Osteoblast (primary cell): ENCODE measurements at regions not wholly inside any gene's neighbourhood (a gene's known extent, or its start where the extent isn't known, plus 50 kb on each side); places are given as distances from the start of the nearest gene placed in this dataset.

Source experiments
- DNase-seq: peaks from one replicate; pipeline ENCODE4 v3.0.0; 2011; ENCODE audit warnings: low spot score, mixed read lengths; ENCODE audit not compliant: insufficient read length; ENCODE audit errors: missing footprints
- H2AFZ ChIP-seq: 2 replicates; pipeline ENCODE4 v1.6.0; 2011; ENCODE audit warnings: mild to moderate bottlenecking, low read length
- H3K27ac ChIP-seq: 2 replicates; pipeline ENCODE4 v1.5.1; 2011; ENCODE audit warnings: mild to moderate bottlenecking, low read depth, low read length, moderate library complexity
- H3K27me3 ChIP-seq: 2 replicates; pipeline ENCODE4 v1.6.0; 2012; ENCODE audit warnings: mild to moderate bottlenecking, control low read depth, inconsistent platforms, low read length, moderate library complexity; ENCODE audit not compliant: insufficient read depth
- H3K36me3 ChIP-seq: 2 replicates; pipeline ENCODE4 v1.5.1; 2011; ENCODE audit warnings: mild to moderate bottlenecking, low read length, control low read depth, moderate library complexity; ENCODE audit not compliant: insufficient read depth
- H3K4me1 ChIP-seq: 2 replicates; pipeline ENCODE4 v1.5.1; 2011; ENCODE audit warnings: mild to moderate bottlenecking, low read length, control low read depth, moderate library complexity; ENCODE audit not compliant: insufficient read depth
- H3K4me2 ChIP-seq: 2 replicates; pipeline ENCODE4 v1.6.0; 2011; ENCODE audit warnings: mild to moderate bottlenecking, low read length; ENCODE audit not compliant: insufficient read depth
- H3K4me3 ChIP-seq: fragments of 200-600 bp; sonication (generic); 3 replicates; pipeline ENCODE4 v1.5.1; 2012; ENCODE audit warnings: mild to moderate bottlenecking, low read length, inconsistent platforms; ENCODE audit not compliant: insufficient read depth
- H3K79me2 ChIP-seq: 2 replicates; pipeline ENCODE4 v1.6.0; 2012; ENCODE audit warnings: mild to moderate bottlenecking, low read length, control low read depth, inconsistent platforms; ENCODE audit not compliant: insufficient read depth
- H3K9me3 ChIP-seq: 2 replicates; pipeline ENCODE4 v1.5.1; 2011; ENCODE audit warnings: low read depth, low read length, control low read depth
- H4K20me1 ChIP-seq: 2 replicates; pipeline ENCODE4 v1.6.0; 2012; ENCODE audit warnings: mild to moderate bottlenecking, low read length, control low read depth; ENCODE audit not compliant: insufficient read depth
- TF ChIP-seq, protein P1 (sequence below): IDR thresholded peaks from 2 replicates; pipeline ENCODE4 v1.5.1; 2011; ENCODE audit warnings: mild to moderate bottlenecking, low read depth, low read length, moderate library complexity; ENCODE audit errors: extremely low read depth

DNA sequence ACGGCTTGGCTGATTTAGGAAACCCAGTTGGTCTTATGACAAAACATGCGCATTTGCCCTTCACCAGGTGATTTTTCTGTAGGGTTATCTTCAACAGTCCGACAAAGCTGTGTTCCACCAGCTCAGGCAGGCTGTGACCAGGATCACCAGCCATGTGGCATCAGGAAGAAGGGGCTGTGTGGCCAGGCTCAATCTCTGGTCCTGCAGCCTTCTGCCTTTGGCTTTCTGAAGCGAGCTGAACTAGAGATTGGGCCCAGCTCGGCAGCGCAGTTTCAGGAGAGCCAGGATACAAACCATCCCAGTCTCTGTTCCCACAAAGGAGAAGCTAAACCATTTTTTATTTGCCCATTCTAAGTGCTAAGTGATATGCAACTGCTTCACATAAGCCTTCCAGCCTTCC lies 282.3 kb downstream of the SOX11 start:
- H4K20me1 ChIP-seq, result no peaks in the 10 kb centered on the region
- TF ChIP-seq, protein P1, sequence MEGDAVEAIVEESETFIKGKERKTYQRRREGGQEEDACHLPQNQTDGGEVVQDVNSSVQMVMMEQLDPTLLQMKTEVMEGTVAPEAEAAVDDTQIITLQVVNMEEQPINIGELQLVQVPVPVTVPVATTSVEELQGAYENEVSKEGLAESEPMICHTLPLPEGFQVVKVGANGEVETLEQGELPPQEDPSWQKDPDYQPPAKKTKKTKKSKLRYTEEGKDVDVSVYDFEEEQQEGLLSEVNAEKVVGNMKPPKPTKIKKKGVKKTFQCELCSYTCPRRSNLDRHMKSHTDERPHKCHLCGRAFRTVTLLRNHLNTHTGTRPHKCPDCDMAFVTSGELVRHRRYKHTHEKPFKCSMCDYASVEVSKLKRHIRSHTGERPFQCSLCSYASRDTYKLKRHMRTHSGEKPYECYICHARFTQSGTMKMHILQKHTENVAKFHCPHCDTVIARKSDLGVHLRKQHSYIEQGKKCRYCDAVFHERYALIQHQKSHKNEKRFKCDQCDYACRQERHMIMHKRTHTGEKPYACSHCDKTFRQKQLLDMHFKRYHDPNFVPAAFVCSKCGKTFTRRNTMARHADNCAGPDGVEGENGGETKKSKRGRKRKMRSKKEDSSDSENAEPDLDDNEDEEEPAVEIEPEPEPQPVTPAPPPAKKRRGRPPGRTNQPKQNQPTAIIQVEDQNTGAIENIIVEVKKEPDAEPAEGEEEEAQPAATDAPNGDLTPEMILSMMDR, result no peak
- H3K9me3 ChIP-seq, result peaks cover 4% of the 10 kb centered on the region
- H3K4me1 ChIP-seq, result no peaks in the 10 kb centered on the region
- H3K4me2 ChIP-seq, result no peak overlapping the region
- DNase-seq, result no peak
- no peak overlapping the region for H3K4me3 ChIP-seq
- H3K27ac ChIP-seq, result no peak overlapping the region
- no peaks in the 10 kb centered on the region for H3K79me2 ChIP-seq
- H3K27me3 ChIP-seq, result no peaks in the 10 kb centered on the region
- no peaks in the 10 kb centered on the region for H3K36me3 ChIP-seq
- no peak overlapping the region for H2AFZ ChIP-seq

DNA sequence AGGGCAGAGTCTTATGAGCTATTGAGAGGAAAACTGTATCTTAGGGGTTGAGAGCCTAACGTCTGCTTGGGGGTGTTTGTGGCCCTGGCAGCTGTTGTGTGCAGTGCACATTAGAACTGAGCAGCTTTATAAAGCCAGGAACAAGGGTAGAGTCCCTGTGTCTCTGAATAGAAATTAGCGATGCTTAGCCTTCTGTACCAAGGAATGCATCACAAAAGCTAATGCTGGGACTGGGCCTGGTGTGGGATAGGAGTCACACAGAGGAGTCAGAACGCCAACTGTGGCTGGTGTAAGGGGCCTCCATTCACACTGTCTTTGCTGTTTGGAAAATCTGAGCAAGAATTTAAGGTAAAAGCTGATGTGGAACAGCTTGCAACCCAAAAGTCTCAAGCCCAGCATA lies 283.2 kb downstream of the SOX11 start:
- no peaks in the 10 kb centered on the region for H4K20me1 ChIP-seq
- TF ChIP-seq, protein P1, result no peak
- H3K79me2 ChIP-seq, result no peaks in the 10 kb centered on the region
- H3K27ac ChIP-seq, result no peak overlapping the region
- H3K27me3 ChIP-seq, result no peaks in the 10 kb centered on the region
- no peaks in the 10 kb centered on the region for H3K36me3 ChIP-seq
- no peak overlapping the region for H3K4me2 ChIP-seq
- H3K4me1 ChIP-seq, result no peaks in the 10 kb centered on the region
- H3K4me3 ChIP-seq, result no peak overlapping the region
- no peak for DNase-seq
- H2AFZ ChIP-seq, result no peak overlapping the region
- H3K9me3 ChIP-seq, result peaks cover 4% of the 10 kb centered on the region

DNA sequence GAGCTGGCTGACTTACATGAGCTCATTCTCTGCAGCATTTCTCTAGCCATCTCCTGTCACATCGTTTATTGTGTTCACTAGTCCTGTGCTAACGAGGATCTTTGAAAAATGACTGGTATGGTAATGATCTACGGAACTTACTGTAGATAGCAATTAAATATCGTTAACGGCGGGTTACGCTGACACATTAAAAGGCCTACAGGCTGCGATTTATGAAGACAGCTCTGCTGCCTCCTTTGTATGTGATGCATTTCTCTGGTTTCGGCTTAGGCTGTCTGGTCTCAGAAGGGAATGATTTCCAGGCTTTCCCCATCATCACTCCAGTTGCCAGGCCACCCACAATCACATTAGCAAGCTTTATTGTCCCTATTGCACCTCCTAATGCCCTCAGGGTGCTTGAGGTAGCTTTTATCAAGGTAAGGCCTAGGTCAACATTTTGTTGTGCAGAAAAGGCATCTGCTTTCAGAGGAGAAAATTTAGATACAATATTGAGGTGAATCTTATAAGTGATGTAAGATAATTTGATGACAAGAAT lies 284.4 kb downstream of the SOX11 start:
- H3K79me2 ChIP-seq, result no peaks in the 10 kb centered on the region
- no peaks in the 10 kb centered on the region for H4K20me1 ChIP-seq
- H3K4me2 ChIP-seq, result no peak overlapping the region
- H3K27ac ChIP-seq, result no peak overlapping the region
- no peaks in the 10 kb centered on the region for H3K36me3 ChIP-seq
- H2AFZ ChIP-seq, result no peak overlapping the region
- TF ChIP-seq, protein P1, result no peak
- no peak for DNase-seq
- H3K4me3 ChIP-seq, result no peak overlapping the region
- H3K27me3 ChIP-seq, result no peaks in the 10 kb centered on the region
- peaks cover 4% of the 10 kb centered on the region for H3K9me3 ChIP-seq
- H3K4me1 ChIP-seq, result no peaks in the 10 kb centered on the region

DNA sequence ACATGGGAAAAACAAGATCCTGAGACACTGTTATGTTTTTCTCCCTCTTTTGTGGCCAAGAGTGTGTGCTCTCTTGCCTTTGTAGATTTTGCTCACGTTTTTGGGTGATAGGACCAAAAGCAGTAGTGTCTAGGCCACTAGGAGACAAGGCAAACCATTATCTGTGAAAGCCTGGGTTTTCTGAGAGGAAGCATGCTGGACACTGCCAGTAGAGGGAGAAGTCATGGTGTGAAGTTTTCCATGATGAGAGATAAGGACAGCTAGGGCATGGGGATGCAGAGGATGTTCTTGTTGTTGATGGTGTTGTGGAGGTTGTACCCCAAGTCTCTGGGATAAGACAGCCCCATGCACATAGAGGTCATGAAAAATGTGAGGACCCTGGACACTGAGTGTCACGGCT lies 285.3 kb downstream of the SOX11 start:
- TF ChIP-seq, protein P1, result no peak

More for the DNA sequence above, 285.3 kb downstream of the SOX11 start:
- Histone ChIP-seq H3K27me3 (no peaks in the 10 kb centered on the region), H3K36me3 (no peaks in the 10 kb centered on the region), H3K79me2 (no peaks in the 10 kb centered on the region), H3K4me1 (no peaks in the 10 kb centered on the region), H3K9me3 (peaks cover 4% of the 10 kb centered on the region), H3K27ac (no peak overlapping the region), H2AFZ (no peak overlapping the region), H3K4me2 (no peak overlapping the region), H3K4me3 (no peak overlapping the region), H4K20me1 (no peaks in the 10 kb centered on the region)
- DNase-seq, result no peak
